HG03432 (cell line): ENCODE measurements at regions not wholly inside any gene's neighbourhood (a gene's known extent, or its start where the extent isn't known, plus 50 kb on each side); places are given as distances from the start of the nearest gene placed in this dataset.
"Not testable (repeated sequence)": the region's sequence is repeated elsewhere in the genome, so short reads cannot be mapped to it uniquely, and the experiment has no call there.

Experiments
- ATAC-seq: cut with Tn5 transposase; IDR thresholded peaks from one replicate; pipeline ENCODE4 v1.9.1; 2021; ENCODE audit warnings: mild to moderate bottlenecking, moderate library complexity; ENCODE audit not compliant: unreplicated experiment

GRCh38 chr9:708551-709432 is 132.7 kb upstream of the DMRT1 start:
- no peak for ATAC-seq

- ATAC-seq, result no peak
Measured at GRCh38 chr9:710951-711745, 130.3 kb upstream of the DMRT1 start.

- ATAC-seq, result no peak
Measured at GRCh38 chr9:711761-712553, 129.5 kb upstream of the DMRT1 start.

- no peak for ATAC-seq
Measured at GRCh38 chr9:712643-713042, 128.9 kb upstream of the DMRT1 start.

- no peak for ATAC-seq
Measured at GRCh38 chr9:713091-713490, 128.4 kb upstream of the DMRT1 start.

GRCh38 chr9:714675-715074 is 126.8 kb upstream of the DMRT1 start:
- ATAC-seq, result no peak

- ATAC-seq, result no peak
Measured at GRCh38 chr9:715300-715699, 126.2 kb upstream of the DMRT1 start.

GRCh38 chr9:715743-716400 is 125.6 kb upstream of the DMRT1 start:
- no peak for ATAC-seq

GRCh38 chr9:717722-718121 is 123.8 kb upstream of the DMRT1 start:
- ATAC-seq, result no peak

- no peak for ATAC-seq
Measured at GRCh38 chr9:720239-720881, 121.1 kb upstream of the DMRT1 start.

GRCh38 chr9:722388-722980 is 119.0 kb upstream of the DMRT1 start:
- ATAC-seq, result no peak

GRCh38 chr9:724461-724860 is 117.0 kb upstream of the DMRT1 start:
- not testable (repeated sequence) for ATAC-seq

GRCh38 chr9:726005-726404 is 115.5 kb upstream of the DMRT1 start:
- ATAC-seq, result no peak

GRCh38 chr9:727767-728166 is 113.7 kb upstream of the DMRT1 start:
- ATAC-seq, result no peak

- ATAC-seq, result no peak
Measured at GRCh38 chr9:728535-728934, 113.0 kb upstream of the DMRT1 start.

GRCh38 chr9:731474-731873 is 110.0 kb upstream of the DMRT1 start:
- ATAC-seq, result no peak

GRCh38 chr9:734831-735511 is 106.5 kb upstream of the DMRT1 start:
- no peak for ATAC-seq

GRCh38 chr9:737400-738120 is 103.9 kb upstream of the DMRT1 start:
- no peak for ATAC-seq
